CD14-positive monocyte (primary cell): ENCODE measurements at regions not wholly inside any gene's neighbourhood (a gene's known extent, or its start where the extent isn't known, plus 50 kb on each side); places are given as distances from the start of the nearest gene placed in this dataset.

Experiments used
- DNase-seq, 3 donors: peaks; one replicate each; pipeline ENCODE4 v3.0.0-alpha.2; 2011 to 2022
- H2AFZ ChIP-seq: 2 replicates; pipeline ENCODE4 v1.6.0; 2012; ENCODE audit warnings: mild to moderate bottlenecking, low read depth, low read length, inconsistent platforms; ENCODE audit not compliant: insufficient read depth, poor library complexity, severe bottlenecking
- H3K27ac ChIP-seq, 2 donors: 1 replicate in 1 of 2; 2 replicates in 1 of 2; pipeline ENCODE4 v1.5.1; 2012 to 2013; ENCODE audit warnings: low read length in 2 of 2, control low read depth in 1 of 2, inconsistent platforms in 1 of 2, low read depth in 1 of 2, mild to moderate bottlenecking in 1 of 2
- H3K27me3 ChIP-seq, 2 donors: one replicate each; pipeline versions ENCODE4 v1.6.0 to v1.6.1; 2011 to 2013; ENCODE audit warnings: low read length in 2 of 2; ENCODE audit not compliant: control insufficient read depth in 2 of 2, insufficient read depth in 2 of 2
- H3K36me3 ChIP-seq, 2 donors: replicated peaks in 1 of 2; 1 replicate in 1 of 2; 2 replicates in 1 of 2; pipeline versions ENCODE4 v1.5.1 to v1.6.1; 2012 to 2013; ENCODE audit warnings: low read length in 2 of 2, control low read depth in 1 of 2, inconsistent platforms in 1 of 2, mild to moderate bottlenecking in 1 of 2; ENCODE audit not compliant: insufficient read depth in 2 of 2, control insufficient read depth in 1 of 2
- H3K4me1 ChIP-seq, 2 donors: 1 replicate in 1 of 2; 2 replicates in 1 of 2; pipeline versions ENCODE4 v1.5.1 to v1.6.1; 2012 to 2013; ENCODE audit warnings: low read length in 2 of 2, control low read depth in 1 of 2, inconsistent platforms in 1 of 2, mild to moderate bottlenecking in 1 of 2, moderate library complexity in 1 of 2; ENCODE audit not compliant: insufficient read depth in 2 of 2, control insufficient read depth in 1 of 2
- H3K4me2 ChIP-seq: replicated peaks from 2 replicates; pipeline ENCODE3; 2012; ENCODE audit warnings: low read length, moderate library complexity, mild to moderate bottlenecking; ENCODE audit not compliant: poor library complexity, severe bottlenecking; ENCODE audit errors: extremely low read depth
- H3K4me3 ChIP-seq, 3 experiments: fragments of 200-600 bp in 1 of 3; sonication (generic) in 1 of 3; replicated peaks in 1 of 3; 1 replicate in 2 of 3; 2 replicates in 1 of 3; pipeline ENCODE4 v1.5.1; 2011 to 2013; ENCODE audit warnings: low read length in 3 of 3, mild to moderate bottlenecking in 3 of 3, control low read depth in 2 of 3, low read depth in 2 of 3, inconsistent platforms in 1 of 3, moderate library complexity in 1 of 3
- H3K79me2 ChIP-seq: 2 replicates; pipeline ENCODE4 v1.6.0; 2012; ENCODE audit warnings: mild to moderate bottlenecking, control low read depth, inconsistent platforms, low read length, moderate library complexity; ENCODE audit not compliant: insufficient read depth
- H3K9ac ChIP-seq: 2 replicates; pipeline ENCODE4 v1.6.0; 2017; ENCODE audit warnings: low read length, mild to moderate bottlenecking; ENCODE audit not compliant: insufficient read depth, poor library complexity, severe bottlenecking
- H3K9me3 ChIP-seq, 2 donors: replicated peaks in 1 of 2; 1 replicate in 1 of 2; 2 replicates in 1 of 2; pipeline versions ENCODE4 v1.5.1 to v1.6.1; 2012 to 2013; ENCODE audit warnings: low read length in 2 of 2, control low read depth in 1 of 2; ENCODE audit not compliant: control insufficient read depth in 1 of 2, insufficient read depth in 1 of 2
- H4K20me1 ChIP-seq: 2 replicates; pipeline ENCODE4 v1.6.0; 2012; ENCODE audit warnings: mild to moderate bottlenecking, low read length, control low read depth, moderate library complexity; ENCODE audit not compliant: insufficient read depth
- H3K27ac Mint-ChIP-seq, 7 donors: one replicate each; pipeline ENCODE4 v1.8.0; 2020; ENCODE audit warnings: mild to moderate bottlenecking in 7 of 7, mixed read lengths in 7 of 7, moderate library complexity in 6 of 7, inconsistent platforms in 2 of 7
- H3K27me3 Mint-ChIP-seq, 3 donors: one replicate each; pipeline ENCODE4 v1.8.0; 2021 to 2022; ENCODE audit warnings: low read depth in 3 of 3, mild to moderate bottlenecking in 3 of 3, mixed read lengths in 3 of 3, moderate library complexity in 3 of 3, inconsistent platforms in 1 of 3
- H3K36me3 Mint-ChIP-seq, 2 donors: one replicate each; pipeline ENCODE4 v1.8.0; 2020; ENCODE audit warnings: mixed read lengths in 2 of 2, inconsistent platforms in 1 of 2, mild to moderate bottlenecking in 1 of 2
- H3K4me1 Mint-ChIP-seq: one replicate; pipeline ENCODE4 v1.8.0; 2020; ENCODE audit warnings: mild to moderate bottlenecking, mixed read lengths
- H3K4me3 Mint-ChIP-seq, 2 donors: one replicate each; pipeline ENCODE4 v1.8.0; 2020; ENCODE audit warnings: mild to moderate bottlenecking in 2 of 2, mixed read lengths in 2 of 2, moderate library complexity in 1 of 2
- H3K9me3 Mint-ChIP-seq, 7 donors: one replicate each; pipeline ENCODE4 v1.8.0; 2020 to 2022; ENCODE audit warnings: mixed read lengths in 7 of 7, mild to moderate bottlenecking in 6 of 7, moderate library complexity in 6 of 7, inconsistent platforms in 2 of 7
- WGBS: methylation state at CpG from one replicate; pipeline ENCODE4 v1.1.5; 2013; ENCODE audit warnings: missing lambda C conversion rate; ENCODE audit not compliant: insufficient coverage; 5-methylcytosine and 5-hydroxymethylcytosine counted together
- intact Hi-C, 2 donors: fragments of 100-400 bp; cut with micrococcal nuclease; formaldehyde crosslinking; loops; one replicate each; pipeline versions ENCODE4 v1.15.0 to v1.15.1; 2023
- TF ChIP-seq, protein P1 (sequence below): fragments of 200-600 bp; IDR thresholded peaks from one replicate; pipeline ENCODE4 v1.8.0; 2022; ENCODE audit warnings: antibody characterized with exemption, mild to moderate bottlenecking

GRCh38 chr16:55250701-55251100 is 73.3 kb upstream of the IRX6 start:
- H3K4me1 Mint-ChIP-seq: no peaks in the 10 kb centered on the region
- Histone ChIP-seq H3K9me3 (no peaks in the 10 kb centered on the region), H3K27ac (no peak overlapping the region), H3K79me2 (no peaks in the 10 kb centered on the region), H4K20me1 (no peaks in the 10 kb centered on the region), H2AFZ (no peak overlapping the region), H3K27me3 (no peaks in the 10 kb centered on the region), H3K4me3 (no peak overlapping the region), H3K9ac (no peak overlapping the region), H3K4me1 (no peaks in the 10 kb centered on the region), H3K36me3 (no peaks in the 10 kb centered on the region), H3K4me2 (no peak overlapping the region)
- H3K9me3 Mint-ChIP-seq: peaks cover 0 to 5% (median 0%) of the 10 kb centered on the region in 7 donors
- H3K4me3 Mint-ChIP-seq: no peak overlapping the region
- H3K36me3 Mint-ChIP-seq: no peaks in the 10 kb centered on the region
- WGBS: 100% methylated on average over 1 of the region's 1 CpG
- peak overlapping the region in 1 of 7 donors; percentile 23 for H3K27ac Mint-ChIP-seq
- TF ChIP-seq, protein P1, sequence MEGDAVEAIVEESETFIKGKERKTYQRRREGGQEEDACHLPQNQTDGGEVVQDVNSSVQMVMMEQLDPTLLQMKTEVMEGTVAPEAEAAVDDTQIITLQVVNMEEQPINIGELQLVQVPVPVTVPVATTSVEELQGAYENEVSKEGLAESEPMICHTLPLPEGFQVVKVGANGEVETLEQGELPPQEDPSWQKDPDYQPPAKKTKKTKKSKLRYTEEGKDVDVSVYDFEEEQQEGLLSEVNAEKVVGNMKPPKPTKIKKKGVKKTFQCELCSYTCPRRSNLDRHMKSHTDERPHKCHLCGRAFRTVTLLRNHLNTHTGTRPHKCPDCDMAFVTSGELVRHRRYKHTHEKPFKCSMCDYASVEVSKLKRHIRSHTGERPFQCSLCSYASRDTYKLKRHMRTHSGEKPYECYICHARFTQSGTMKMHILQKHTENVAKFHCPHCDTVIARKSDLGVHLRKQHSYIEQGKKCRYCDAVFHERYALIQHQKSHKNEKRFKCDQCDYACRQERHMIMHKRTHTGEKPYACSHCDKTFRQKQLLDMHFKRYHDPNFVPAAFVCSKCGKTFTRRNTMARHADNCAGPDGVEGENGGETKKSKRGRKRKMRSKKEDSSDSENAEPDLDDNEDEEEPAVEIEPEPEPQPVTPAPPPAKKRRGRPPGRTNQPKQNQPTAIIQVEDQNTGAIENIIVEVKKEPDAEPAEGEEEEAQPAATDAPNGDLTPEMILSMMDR: no peak
- H3K27me3 Mint-ChIP-seq: peaks cover 6 to 14% (median 8%) of the 10 kb centered on the region in 3 donors
- no peak for DNase-seq
- intact Hi-C loops: no loop called here

- no peak overlapping the region for H3K27ac ChIP-seq
- no peak overlapping the region for H3K9ac ChIP-seq
- H3K27ac Mint-ChIP-seq: peak overlapping the region in 2 of 7 donors; percentile 24 to 59
Observed at GRCh38 chr16:55251151-55251550, 72.9 kb upstream of the IRX6 start.

More at GRCh38 chr16:55251151-55251550, 72.9 kb upstream of the IRX6 start:
- no peaks in the 10 kb centered on the region for H4K20me1 ChIP-seq
- H3K27me3 ChIP-seq: no peaks in the 10 kb centered on the region
- no peaks in the 10 kb centered on the region for H3K79me2 ChIP-seq
- intact Hi-C loops: no loop called here
- Mint-ChIP-seq H3K36me3 (no peaks in the 10 kb centered on the region), H3K9me3 (peaks cover 0 to 5% (median 0%) of the 10 kb centered on the region in 7 donors), H3K4me1 (no peaks in the 10 kb centered on the region), H3K4me3 (no peak overlapping the region), H3K27me3 (peaks cover 6 to 12% (median 12%) of the 10 kb centered on the region in 3 donors)
- H3K4me3 ChIP-seq: no peak overlapping the region
- no peak for DNase-seq
- H3K4me1 ChIP-seq: no peaks in the 10 kb centered on the region
- TF ChIP-seq, protein P1: no peak
- H3K36me3 ChIP-seq: no peaks in the 10 kb centered on the region
- no peaks in the 10 kb centered on the region for H3K9me3 ChIP-seq
- H3K4me2 ChIP-seq: no peak overlapping the region
- WGBS: no CpG with 5 or more reads among the region's 2 CpGs
- H2AFZ ChIP-seq: no peak overlapping the region
